Cardiac septum (tissue), 1 donor: ENCODE measurements at regions not wholly inside any gene's neighbourhood (a gene's known extent, or its start where the extent isn't known, plus 50 kb on each side); places are given as distances from the start of the nearest gene placed in this dataset.

Experiments
- DNase-seq: peaks from one replicate; pipeline ENCODE4 v3.0.0-alpha.2; 2020; ENCODE audit warnings: low spot score
- intact Hi-C: fragments of 100-400 bp; cut with DNase I; formaldehyde crosslinking; loops from one replicate; pipeline ENCODE4 v1.14.0; 2022
- donor health status: DM: no; HTN: no; CAD: no.

- DNase-seq: no peak
- intact Hi-C loops: no loop called here
These were observed 716.2 kb downstream of the NCAM2 start for GRCh38 chr21:21714426-21714825.

- no peak for DNase-seq
- intact Hi-C loops: no loop called here
These were observed 717.2 kb downstream of the NCAM2 start for GRCh38 chr21:21715266-21715969.

GRCh38 chr21:21722731-21723130 is 724.5 kb downstream of the NCAM2 start:
- intact Hi-C loops: no loop called here

GRCh38 chr21:21730512-21730911 is 732.3 kb downstream of the NCAM2 start:
- DNase-seq: no peak
- intact Hi-C loops: no loop called here

More at GRCh38 chr21:21722731-21723130, 724.5 kb downstream of the NCAM2 start:
- no peak for DNase-seq

- no peak for DNase-seq
- intact Hi-C loops: no loop called here
These were observed 733.4 kb downstream of the NCAM2 start for GRCh38 chr21:21731626-21732025.

- no peak for DNase-seq
- intact Hi-C loops: no loop called here
These were observed 735.9 kb downstream of the NCAM2 start for GRCh38 chr21:21734088-21734487.

GRCh38 chr21:21737186-21737585 is 739.0 kb downstream of the NCAM2 start:
- DNase-seq: no peak
- intact Hi-C loops: no loop called here

- DNase-seq: no peak
- intact Hi-C loops: no loop called here
These were observed 742.0 kb downstream of the NCAM2 start for GRCh38 chr21:21740207-21740606.

GRCh38 chr21:21750124-21750825 is 752.1 kb downstream of the NCAM2 start:
- no peak for DNase-seq
- intact Hi-C loops: no loop called here

GRCh38 chr21:21751286-21751685 is 753.1 kb downstream of the NCAM2 start:
- DNase-seq: no peak

GRCh38 chr21:21762855-21763254 is 764.6 kb downstream of the NCAM2 start:
- no peak for DNase-seq
- intact Hi-C loops: no loop called here

More at GRCh38 chr21:21751286-21751685, 753.1 kb downstream of the NCAM2 start:
- intact Hi-C loops: no loop called here

GRCh38 chr21:21764281-21764680 is 766.1 kb downstream of the NCAM2 start:
- intact Hi-C loops: no loop called here

GRCh38 chr21:21767276-21767675 is 769.1 kb downstream of the NCAM2 start:
- intact Hi-C loops: no loop called here
- DNase-seq: no peak

More at GRCh38 chr21:21764281-21764680, 766.1 kb downstream of the NCAM2 start:
- no peak for DNase-seq

GRCh38 chr21:21788591-21788990 is 790.4 kb downstream of the NCAM2 start:
- DNase-seq: no peak
- intact Hi-C loops: no loop called here

- intact Hi-C loops: no loop called here
- DNase-seq: no peak
These were observed 803.7 kb downstream of the NCAM2 start for GRCh38 chr21:21801921-21802320.

- DNase-seq: no peak
- intact Hi-C loops: no loop called here
These were observed 808.7 kb downstream of the NCAM2 start for GRCh38 chr21:21806711-21807597.

- DNase-seq: no peak
- intact Hi-C loops: no loop called here
These were observed 809.3 kb downstream of the NCAM2 start for GRCh38 chr21:21807598-21807903.

- no peak for DNase-seq
- intact Hi-C loops: no loop called here
These were observed 815.1 kb downstream of the NCAM2 start for GRCh38 chr21:21813289-21813688.

- no peak for DNase-seq
- intact Hi-C loops: no loop called here
These were observed 815.7 kb downstream of the NCAM2 start for GRCh38 chr21:21813934-21814333.

- DNase-seq: no peak
- intact Hi-C loops: no loop called here
These were observed 818.6 kb downstream of the NCAM2 start for GRCh38 chr21:21816778-21817177.
